Caco-2 (cell line): ENCODE measurements at regions not wholly inside any gene's neighbourhood (a gene's known extent, or its start where the extent isn't known, plus 50 kb on each side); places are given as distances from the start of the nearest gene placed in this dataset.

ENCODE experiments used
- BruUV-seq: library from RNA; stranded (reverse); fragments of 400-500 nt; replicated peaks from 2 replicates; lab custom pipeline; 2021; lab: Mats Ljungman, UMichigan
- CTCF ChIA-PET: fragments of 300-600 bp; sonication (Branson Sonifier 250); formaldehyde crosslinking; loops from one replicate; lab custom pipeline; 2022; ENCODE audit warnings: antibody characterized with exemption; lab: Charles Lee
- POLR2A ChIA-PET: fragments of 300-600 bp; sonication (Branson Sonifier 250); formaldehyde crosslinking; loops from one replicate; lab custom pipeline; 2022; ENCODE audit warnings: antibody characterized with exemption; lab: Charles Lee
- DNase-seq, 2 experiments: peaks; one replicate each; pipeline versions ENCODE4 v3.0.0 to v3.0.0-alpha.2; 2020 to 2022
- H3K27me3 ChIP-seq: replicated peaks from 2 replicates; pipeline ENCODE4 v1.6.0; 2011; ENCODE audit warnings: low read length; ENCODE audit not compliant: control insufficient read depth, insufficient read depth
- H3K36me3 ChIP-seq: 2 replicates; pipeline ENCODE4 v1.5.1; 2011; ENCODE audit warnings: low read length; ENCODE audit not compliant: control insufficient read depth, insufficient read depth
- H3K4me1 ChIP-seq: fragments of 250-450 bp; sonication (Bioruptor Pico); 2 replicates; pipeline ENCODE4 v1.5.1; 2020; ENCODE audit warnings: mild to moderate bottlenecking
- H3K4me3 ChIP-seq: 2 replicates; pipeline ENCODE4 v1.5.1; 2011; ENCODE audit warnings: low read depth, mild to moderate bottlenecking, control low read depth, low read length
- H3K9me3 ChIP-seq: fragments of 250-450 bp; sonication (Bioruptor Pico); 2 replicates; pipeline ENCODE4 v1.5.1; 2020; ENCODE audit warnings: mild to moderate bottlenecking, moderate library complexity
- H3K27ac Mint-ChIP-seq: one replicate; pipeline ENCODE4 v1.8.0; 2022; ENCODE audit warnings: mixed read lengths; ENCODE audit not compliant: unreplicated experiment
- H3K27me3 Mint-ChIP-seq: one replicate; pipeline ENCODE4 v1.8.0; 2022; ENCODE audit warnings: mixed read lengths; ENCODE audit not compliant: insufficient read depth, unreplicated experiment
- H3K36me3 Mint-ChIP-seq: one replicate; pipeline ENCODE4 v1.8.0; 2022; ENCODE audit warnings: mild to moderate bottlenecking, mixed read lengths; ENCODE audit not compliant: insufficient read depth, unreplicated experiment
- H3K4me1 Mint-ChIP-seq: one replicate; pipeline ENCODE4 v1.8.0; 2022; ENCODE audit warnings: low read depth, mixed read lengths; ENCODE audit not compliant: unreplicated experiment
- H3K4me3 Mint-ChIP-seq: one replicate; pipeline ENCODE4 v1.8.0; 2022; ENCODE audit warnings: mild to moderate bottlenecking, moderate library complexity, mixed read lengths; ENCODE audit not compliant: unreplicated experiment
- H3K9me3 Mint-ChIP-seq: one replicate; pipeline ENCODE4 v1.8.0; 2022; ENCODE audit warnings: mixed read lengths; ENCODE audit not compliant: unreplicated experiment
- CTCF ChIP-seq, 2 experiments: fragments of 200-600 bp in 1 of 2; IDR thresholded peaks; 1 replicate in 1 of 2; 2 replicates in 1 of 2; pipeline versions ENCODE4 v1.5.1 to v1.8.0; 2011 to 2022; ENCODE audit warnings: antibody characterized with exemption in 1 of 2, control low read depth in 1 of 2, inconsistent platforms in 1 of 2, low read depth in 1 of 2, low read length in 1 of 2, mild to moderate bottlenecking in 1 of 2, moderate library complexity in 1 of 2; ENCODE audit not compliant: insufficient read depth in 1 of 2, severe bottlenecking in 1 of 2, unreplicated experiment in 1 of 2
- intact Hi-C: fragments of 100-400 bp; cut with micrococcal nuclease; formaldehyde crosslinking; loops from one replicate; pipeline ENCODE4 v1.10.0; 2022; ENCODE audit not compliant: unreplicated experiment

GRCh38 chr2:220106065-220106464 is 478.6 kb downstream of the SLC4A3 start:
- H3K36me3 Mint-ChIP-seq, result no peaks in the 10 kb centered on the region
- H3K4me3 ChIP-seq, result no peak overlapping the region
- H3K27ac Mint-ChIP-seq, result no peak overlapping the region
- H3K9me3 ChIP-seq, result no peaks in the 10 kb centered on the region
- H3K4me3 Mint-ChIP-seq, result no peak overlapping the region
- H3K36me3 ChIP-seq, result no peaks in the 10 kb centered on the region
- H3K27me3 Mint-ChIP-seq, result no peaks in the 10 kb centered on the region
- no peaks in the 10 kb centered on the region for H3K4me1 Mint-ChIP-seq
- DNase-seq, result no peak
- no peak for TF ChIP-seq CTCF (IDR thresholded peaks at IDR 0.05; ENCODE audit: insufficient read depth in 1 of 2, low read depth in 1 of 2, low read length in 1 of 2, severe bottlenecking in 1 of 2, unreplicated experiment in 1 of 2)
- BruUV-seq, result no TSS peak
- intact Hi-C loops, result no loop called here
- H3K4me1 ChIP-seq, result no peaks in the 10 kb centered on the region
- H3K27me3 ChIP-seq, result no peaks in the 10 kb centered on the region
- ChIA-PET POLR2A (interaction anchor here (0.7 kb wide), 1 partner anchor 369 kb away, joined by 3 read pairs; no protein-coding TSS in a partner anchor), CTCF (interaction anchor here (0.5 kb wide), 1 partner anchor 746 kb away, joined by 4 read pairs; no protein-coding TSS in a partner anchor)
- H3K9me3 Mint-ChIP-seq, result no peaks in the 10 kb centered on the region

- ChIA-PET CTCF (no interaction called here), POLR2A (no interaction called here)
- no peaks in the 10 kb centered on the region for H3K9me3 ChIP-seq
- Mint-ChIP-seq H3K9me3 (no peaks in the 10 kb centered on the region), H3K27ac (no peak overlapping the region), H3K36me3 (no peaks in the 10 kb centered on the region), H3K4me3 (no peak overlapping the region), H3K4me1 (no peaks in the 10 kb centered on the region), H3K27me3 (no peaks in the 10 kb centered on the region)
- DNase-seq, result no peak
- intact Hi-C loops, result no loop called here
- no peak overlapping the region for H3K4me3 ChIP-seq
- no peaks in the 10 kb centered on the region for H3K4me1 ChIP-seq
- H3K27me3 ChIP-seq, result no peaks in the 10 kb centered on the region
- no peaks in the 10 kb centered on the region for H3K36me3 ChIP-seq
- no peak for TF ChIP-seq CTCF (IDR thresholded peaks at IDR 0.05; ENCODE audit: insufficient read depth in 1 of 2, low read depth in 1 of 2, low read length in 1 of 2, severe bottlenecking in 1 of 2, unreplicated experiment in 1 of 2)
- BruUV-seq, result no TSS peak
Measured at GRCh38 chr2:220107380-220107791, 480.0 kb downstream of the SLC4A3 start.

- H3K27ac Mint-ChIP-seq, result no peak overlapping the region
Measured at GRCh38 chr2:220114443-220114842, 487.0 kb downstream of the SLC4A3 start.

More at GRCh38 chr2:220114443-220114842, 487.0 kb downstream of the SLC4A3 start:
- no peak for DNase-seq
- peaks cover 7% of the 10 kb centered on the region for H3K27me3 Mint-ChIP-seq
- no TSS peak for BruUV-seq
- no peak for TF ChIP-seq CTCF (IDR thresholded peaks at IDR 0.05; ENCODE audit: insufficient read depth in 1 of 2, low read depth in 1 of 2, low read length in 1 of 2, severe bottlenecking in 1 of 2, unreplicated experiment in 1 of 2)
- no peak overlapping the region for H3K4me3 ChIP-seq
- H3K27me3 ChIP-seq, result no peaks in the 10 kb centered on the region
- no peaks in the 10 kb centered on the region for H3K9me3 ChIP-seq
- H3K4me1 Mint-ChIP-seq, result no peaks in the 10 kb centered on the region
- CTCF ChIA-PET, result no interaction called here
- no peak overlapping the region for H3K4me3 Mint-ChIP-seq
- no peaks in the 10 kb centered on the region for H3K36me3 Mint-ChIP-seq
- no peaks in the 10 kb centered on the region for H3K36me3 ChIP-seq
- H3K4me1 ChIP-seq, result no peaks in the 10 kb centered on the region
- POLR2A ChIA-PET, result no interaction called here
- H3K9me3 Mint-ChIP-seq, result peaks cover 21% of the 10 kb centered on the region
- intact Hi-C loops, result no loop called here
